ENCODE measurements at regions not wholly inside any gene's neighbourhood (a gene's known extent, or its start where the extent isn't known, plus 50 kb on each side); places are given as distances from the start of the nearest gene placed in this dataset.

- no peak for TF ChIP-seq CTCF (IDR thresholded peaks at IDR 0.05; ENCODE audit: low read depth, low read length, poor library complexity, severe bottlenecking)
- no peak for TF ChIP-seq EZH2phosphoT487 (IDR thresholded peaks at IDR 0.05; ENCODE audit: borderline replicate concordance, low read length)
Measured at GRCh38 chr18:47485221-47485797, 233.8 kb upstream of the SKOR2 start.

All from DOHH2 (cell line).